Spleen (tissue), 11 donors: ENCODE measurements at regions not wholly inside any gene's neighbourhood (a gene's known extent, or its start where the extent isn't known, plus 50 kb on each side); places are given as distances from the start of the nearest gene placed in this dataset.

Experiments used
- DNase-seq: peaks from one replicate; pipeline ENCODE4 v3.0.0-alpha.2; 2020
- H3K27ac ChIP-seq, 8 donors: fragments of 200-600 bp; sonication (generic) in 7 of 8; 1 replicate in 4 of 8; 2 replicates in 4 of 8; pipeline versions ENCODE4 v1.5.0 to v1.8.0; 2016 to 2021; ENCODE audit warnings: inconsistent platforms in 4 of 8, mild to moderate bottlenecking in 4 of 8, moderate library complexity in 1 of 8
- H3K27me3 ChIP-seq, 7 donors: fragments of 200-600 bp; sonication (generic) in 6 of 7; replicated peaks in 1 of 7; 1 replicate in 4 of 7; 2 replicates in 3 of 7; pipeline versions ENCODE4 v1.5.0 to v1.8.0; 2016 to 2021; ENCODE audit warnings: inconsistent platforms in 3 of 7, mild to moderate bottlenecking in 1 of 7
- H3K36me3 ChIP-seq, 6 donors: fragments of 200-600 bp; sonication (generic) in 5 of 6; 1 replicate in 4 of 6; 2 replicates in 2 of 6; pipeline versions ENCODE4 v1.5.0 to v1.8.0; 2016 to 2021; ENCODE audit warnings: inconsistent platforms in 2 of 6
- H3K4me1 ChIP-seq, 6 donors: fragments of 200-600 bp; sonication (generic) in 5 of 6; 1 replicate in 3 of 6; 2 replicates in 3 of 6; pipeline versions ENCODE4 v1.5.0 to v1.8.0; 2016 to 2021; ENCODE audit warnings: inconsistent platforms in 3 of 6
- H3K4me3 ChIP-seq, 8 donors: fragments of 200-600 bp; sonication (generic) in 7 of 8; 1 replicate in 4 of 8; 2 replicates in 4 of 8; pipeline versions ENCODE4 v1.5.0 to v1.8.0; 2016 to 2021; ENCODE audit warnings: inconsistent platforms in 4 of 8, mild to moderate bottlenecking in 4 of 8, moderate library complexity in 2 of 8
- H3K9me3 ChIP-seq, 8 donors: fragments of 200-600 bp; sonication (generic) in 7 of 8; 1 replicate in 4 of 8; 2 replicates in 4 of 8; pipeline versions ENCODE4 v1.5.0 to v1.8.0; 2016 to 2021; ENCODE audit warnings: inconsistent platforms in 4 of 8
- POLR2A ChIP-seq, 3 donors: fragments of 450-650 bp; IDR thresholded peaks; one replicate each; pipeline ENCODE4 v1.5.1; 2017; ENCODE audit warnings: antibody characterized with exemption in 3 of 3, mild to moderate bottlenecking in 1 of 3
- POLR2AphosphoS5 ChIP-seq, 3 donors: sonication (generic); formaldehyde crosslinking; IDR thresholded peaks; one replicate each; pipeline ENCODE4 v1.5.1; 2017; ENCODE audit warnings: antibody characterized with exemption in 3 of 3
- WGBS, 5 donors: extraction: QIAGEN DNeasy Blood & Tissue Kit in 3 of 5; methylation state at CpG; one replicate each; pipeline versions ENCODE4 v1.1.5 to v1.1.7; 2013 to 2018; 5-methylcytosine and 5-hydroxymethylcytosine counted together
- intact Hi-C: fragments of 100-400 bp; cut with DNase I; formaldehyde crosslinking; loops from one replicate; pipeline ENCODE4 v1.15.0; 2023; ENCODE audit warnings: low total_unique reads
- TF ChIP-seq, protein P1 (sequence below), 11 experiments: fragments of 200-600 bp in 7 of 11; fragments of 450-650 bp in 4 of 11; sonication (generic) in 4 of 11; IDR thresholded peaks in 8 of 11; conservative IDR thresholded peaks in 3 of 11; 1 replicate in 7 of 11; 2 replicates in 4 of 11; pipeline versions ENCODE4 v1.4.0 to v1.8.0; 2016 to 2021; ENCODE audit warnings: antibody characterized with exemption in 11 of 11, inconsistent platforms in 4 of 11, mild to moderate bottlenecking in 1 of 11
- donor health status: healthy with polysubstance abuse.
- donor health status: DM: no; HTN: no; CAD: no; lungs with moderate emphysema.
- donor health status: DM: no; HTN: no; CAD: no.
- donor health status: Bipolar disorder and iron deficiency.
- donor health status: healthy.
- donor health status: DM: no; HTN: no; CAD: no.
- donor health status: DM: yes; HTN: yes; CAD: no.

DNA sequence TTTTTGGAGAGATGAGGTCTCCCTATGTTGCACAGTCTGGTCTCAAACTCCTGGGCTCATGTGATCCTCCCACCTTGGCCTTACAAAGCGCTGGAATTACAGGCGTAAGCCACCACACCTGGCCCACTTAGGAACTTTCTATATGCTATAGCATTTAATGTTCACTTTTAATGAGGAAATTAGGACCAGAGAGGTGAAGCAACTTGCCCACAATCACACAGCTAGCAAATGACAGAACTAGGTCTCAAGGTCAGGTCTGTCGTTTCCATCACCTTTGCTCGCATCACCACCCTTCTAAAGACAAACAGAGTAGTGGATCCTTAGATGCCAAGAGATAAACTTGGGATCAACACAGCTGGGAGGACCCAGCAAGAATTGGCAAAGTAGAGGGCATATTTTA is 381.7 kb downstream of the CD83 start:
- no peaks in the 10 kb centered on the region for H3K4me1 ChIP-seq
- 91 to 99% (median 96%) methylated on average over 4 of the region's 4 CpGs for WGBS, 5 donors
- H3K27ac ChIP-seq: no peak overlapping the region
- no peaks in the 10 kb centered on the region for H3K27me3 ChIP-seq
- no peaks in the 10 kb centered on the region for H3K36me3 ChIP-seq
- DNase-seq: no peak
- intact Hi-C loops: no loop called here
- no peak overlapping the region for H3K4me3 ChIP-seq
- H3K9me3 ChIP-seq: peaks cover 0 to 5% (median 0%) of the 10 kb centered on the region in 8 donors
- TF ChIP-seq POLR2A (IDR thresholded peaks at IDR 0.05): no peak
- TF ChIP-seq, protein P1, sequence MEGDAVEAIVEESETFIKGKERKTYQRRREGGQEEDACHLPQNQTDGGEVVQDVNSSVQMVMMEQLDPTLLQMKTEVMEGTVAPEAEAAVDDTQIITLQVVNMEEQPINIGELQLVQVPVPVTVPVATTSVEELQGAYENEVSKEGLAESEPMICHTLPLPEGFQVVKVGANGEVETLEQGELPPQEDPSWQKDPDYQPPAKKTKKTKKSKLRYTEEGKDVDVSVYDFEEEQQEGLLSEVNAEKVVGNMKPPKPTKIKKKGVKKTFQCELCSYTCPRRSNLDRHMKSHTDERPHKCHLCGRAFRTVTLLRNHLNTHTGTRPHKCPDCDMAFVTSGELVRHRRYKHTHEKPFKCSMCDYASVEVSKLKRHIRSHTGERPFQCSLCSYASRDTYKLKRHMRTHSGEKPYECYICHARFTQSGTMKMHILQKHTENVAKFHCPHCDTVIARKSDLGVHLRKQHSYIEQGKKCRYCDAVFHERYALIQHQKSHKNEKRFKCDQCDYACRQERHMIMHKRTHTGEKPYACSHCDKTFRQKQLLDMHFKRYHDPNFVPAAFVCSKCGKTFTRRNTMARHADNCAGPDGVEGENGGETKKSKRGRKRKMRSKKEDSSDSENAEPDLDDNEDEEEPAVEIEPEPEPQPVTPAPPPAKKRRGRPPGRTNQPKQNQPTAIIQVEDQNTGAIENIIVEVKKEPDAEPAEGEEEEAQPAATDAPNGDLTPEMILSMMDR (IDR thresholded peaks at IDR 0.05 in 8 of 11, conservative IDR thresholded peaks at IDR 0.05 in 3 of 11): no peak
- TF ChIP-seq POLR2AphosphoS5 (IDR thresholded peaks at IDR 0.05): no peak

- DNase-seq: no peak
These were observed 382.3 kb downstream of the CD83 start for GRCh38 chr6:14499841-14500240.

DNA sequence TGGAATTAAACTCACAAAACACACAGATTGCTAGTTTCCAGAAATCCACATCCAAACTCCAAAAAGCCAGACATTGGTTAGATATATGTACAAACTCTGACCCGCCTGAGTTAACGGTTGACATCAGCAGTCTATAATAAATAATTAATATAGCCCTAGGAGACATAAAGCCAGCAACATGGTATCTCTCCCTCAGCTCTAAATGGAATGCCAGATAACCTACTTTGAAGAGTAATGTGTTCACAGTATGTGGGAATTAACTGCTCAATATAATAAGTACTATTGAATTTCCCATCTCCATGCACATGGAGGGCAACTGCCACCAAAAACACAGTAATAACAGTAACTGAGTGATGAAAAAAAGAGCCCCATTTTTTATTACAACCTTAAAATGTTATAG is 383.2 kb downstream of the CD83 start:
- no peak for DNase-seq
- no peaks in the 10 kb centered on the region for H3K27me3 ChIP-seq
- H3K27ac ChIP-seq: peak overlapping the region in 2 of 8 donors; percentile 6 to 28
- H3K36me3 ChIP-seq: no peaks in the 10 kb centered on the region
- no peaks in the 10 kb centered on the region for H3K4me1 ChIP-seq
- TF ChIP-seq POLR2AphosphoS5 (IDR thresholded peaks at IDR 0.05): no peak
- TF ChIP-seq POLR2A (IDR thresholded peaks at IDR 0.05): no peak
- TF ChIP-seq, protein P1 (IDR thresholded peaks at IDR 0.05 in 8 of 11, conservative IDR thresholded peaks at IDR 0.05 in 3 of 11): no peak
- H3K4me3 ChIP-seq: no peak overlapping the region
- peaks cover 0 to 4% (median 0%) of the 10 kb centered on the region in 8 donors for H3K9me3 ChIP-seq
- 96 to 100% (median 97%) methylated on average over 2 of the region's 2 CpGs for WGBS, 5 donors
- intact Hi-C loops: no loop called here

More at GRCh38 chr6:14499841-14500240, 382.3 kb downstream of the CD83 start:
- Histone ChIP-seq H3K4me3 (no peak overlapping the region), H3K9me3 (peaks cover 0 to 5% (median 0%) of the 10 kb centered on the region in 8 donors), H3K27me3 (no peaks in the 10 kb centered on the region), H3K36me3 (no peaks in the 10 kb centered on the region), H3K4me1 (no peaks in the 10 kb centered on the region), H3K27ac (no peak overlapping the region)
- WGBS, 5 donors: 76 to 81% (median 77%) methylated on average over 10 of the region's 10 CpGs
- intact Hi-C loops: no loop called here
- TF ChIP-seq POLR2AphosphoS5 (IDR thresholded peaks at IDR 0.05) (no peak), POLR2A (IDR thresholded peaks at IDR 0.05) (no peak)
- TF ChIP-seq, protein P1 (IDR thresholded peaks at IDR 0.05 in 8 of 11, conservative IDR thresholded peaks at IDR 0.05 in 3 of 11): no peak

GRCh38 chr6:14501240-14501639 is 383.7 kb downstream of the CD83 start:
- WGBS, 5 donors: 79 to 91% (median 85%) methylated on average over 7 of the region's 7 CpGs
- peaks cover 0 to under 1% (median 0%) of the 10 kb centered on the region in 8 donors for H3K9me3 ChIP-seq
- no peaks in the 10 kb centered on the region for H3K27me3 ChIP-seq
- no peaks in the 10 kb centered on the region for H3K36me3 ChIP-seq
- H3K4me3 ChIP-seq: no peak overlapping the region
- H3K27ac ChIP-seq: peak overlapping the region in 2 of 8 donors; percentile 6 to 28
- no peak for DNase-seq
- TF ChIP-seq POLR2AphosphoS5 (IDR thresholded peaks at IDR 0.05) (no peak), POLR2A (IDR thresholded peaks at IDR 0.05) (no peak)
- TF ChIP-seq, protein P1 (IDR thresholded peaks at IDR 0.05 in 8 of 11, conservative IDR thresholded peaks at IDR 0.05 in 3 of 11): no peak
- intact Hi-C loops: no loop called here
- no peaks in the 10 kb centered on the region for H3K4me1 ChIP-seq
